Keratinocyte (primary cell): ENCODE measurements at regions not wholly inside any gene's neighbourhood (a gene's known extent, or its start where the extent isn't known, plus 50 kb on each side); places are given as distances from the start of the nearest gene placed in this dataset.
"Not testable (repeated sequence)": the region's sequence is repeated elsewhere in the genome, so short reads cannot be mapped to it uniquely, and the experiment has no call there.

Source experiments
- DNase-seq: peaks from one replicate; pipeline ENCODE4 v3.0.0-alpha.2; 2011; ENCODE audit warnings: low read depth, missing footprints, low spot score
- FAIRE-seq: peaks from 2 replicates; lab custom pipeline; 2011; peaks lifted over from hg19 to GRCh38; lab: Jason Lieb, UNC
- H2AFZ ChIP-seq: 2 replicates; pipeline ENCODE4 v1.6.0; 2012; ENCODE audit warnings: low read length, control low read depth, inconsistent platforms; ENCODE audit not compliant: control insufficient read depth
- H3K27ac ChIP-seq: 2 replicates; pipeline ENCODE4 v1.5.1; 2011; ENCODE audit warnings: low read length; ENCODE audit not compliant: control insufficient read depth, insufficient read depth
- H3K27me3 ChIP-seq: 3 replicates; pipeline ENCODE4 v1.6.0; 2011; ENCODE audit warnings: low read length; ENCODE audit not compliant: control insufficient read depth, insufficient read depth; ENCODE audit errors: extremely low read depth
- H3K36me3 ChIP-seq, 2 experiments: 2 replicates in 1 of 2; 3 replicates in 1 of 2; pipeline ENCODE4 v1.5.1; 2011; ENCODE audit warnings: low read length in 2 of 2, mild to moderate bottlenecking in 1 of 2; ENCODE audit not compliant: control insufficient read depth in 2 of 2, insufficient read depth in 2 of 2; ENCODE audit errors: extremely low read depth in 1 of 2
- H3K4me1 ChIP-seq: 3 replicates; pipeline ENCODE4 v1.5.1; 2011; ENCODE audit warnings: low read length; ENCODE audit not compliant: control insufficient read depth, insufficient read depth; ENCODE audit errors: extremely low read depth
- H3K4me2 ChIP-seq: 3 replicates; pipeline ENCODE4 v1.6.0; 2011; ENCODE audit warnings: low read depth, low read length; ENCODE audit not compliant: control insufficient read depth, insufficient read depth; ENCODE audit errors: extremely low read depth
- H3K4me3 ChIP-seq, 3 experiments: fragments of 200-600 bp in 1 of 3; sonication (generic) in 1 of 3; 2 replicates in 2 of 3; 3 replicates in 1 of 3; pipeline ENCODE4 v1.5.1; 2011 to 2016; ENCODE audit warnings: low read length in 3 of 3, mild to moderate bottlenecking in 3 of 3, control low read depth in 2 of 3, inconsistent platforms in 1 of 3, low read depth in 1 of 3, mixed read lengths in 1 of 3, mixed run types in 1 of 3, moderate library complexity in 1 of 3; ENCODE audit not compliant: control insufficient read depth in 2 of 3, insufficient read depth in 2 of 3; ENCODE audit errors: extremely low read depth in 1 of 3
- H3K79me2 ChIP-seq: 2 replicates; pipeline ENCODE4 v1.6.0; 2012; ENCODE audit warnings: low read length; ENCODE audit not compliant: control insufficient read depth, insufficient read depth
- H3K9ac ChIP-seq: 3 replicates; pipeline ENCODE4 v1.6.0; 2011; ENCODE audit warnings: low read length; ENCODE audit not compliant: control insufficient read depth, insufficient read depth; ENCODE audit errors: extremely low read depth
- H3K9me1 ChIP-seq: 3 replicates; pipeline ENCODE4 v1.6.0; 2011; ENCODE audit warnings: low read length; ENCODE audit not compliant: control insufficient read depth, insufficient read depth; ENCODE audit errors: extremely low read depth
- H3K9me3 ChIP-seq: 2 replicates; pipeline ENCODE4 v1.5.1; 2012; ENCODE audit warnings: low read depth, low read length; ENCODE audit not compliant: control insufficient read depth
- H4K20me1 ChIP-seq: 3 replicates; pipeline ENCODE4 v1.6.0; 2011; ENCODE audit warnings: low read length; ENCODE audit not compliant: control insufficient read depth, insufficient read depth; ENCODE audit errors: extremely low read depth
- CTCF ChIP-seq, 3 experiments: IDR thresholded peaks in 1 of 3; conservative IDR thresholded peaks in 1 of 3; optimal IDR thresholded peaks in 1 of 3; 2 replicates in 2 of 3; 3 replicates in 1 of 3; pipeline versions ENCODE3 to v1.5.1; 2011; ENCODE audit warnings: low read length in 3 of 3, mild to moderate bottlenecking in 3 of 3, moderate library complexity in 2 of 3, control low read depth in 1 of 3, inconsistent platforms in 1 of 3; ENCODE audit not compliant: insufficient read depth in 2 of 3; ENCODE audit errors: extremely low read depth in 1 of 3
- EZH2 ChIP-seq: IDR thresholded peaks from one replicate; pipeline ENCODE4 v1.6.1; 2012; ENCODE audit warnings: inconsistent platforms, mild to moderate bottlenecking, low read length, moderate library complexity
- dilution Hi-C: fragments of 300-500 bp; cut with MboI; formaldehyde crosslinking; loops from one replicate; pipeline ENCODE4 v1.7.0; 2020; ENCODE audit warnings: low sequenced_read_pairs; ENCODE audit not compliant: extremely low pct_ligation_motif_present

GRCh38 chrX:73979551-73980131, 127.1 kb upstream of the XIST start:
- H3K4me2 ChIP-seq, result no peak overlapping the region
- no peak overlapping the region for H3K9ac ChIP-seq
- DNase-seq (no peak), FAIRE-seq (no peak)
- H3K4me1 ChIP-seq, result no peaks in the 10 kb centered on the region
- H3K79me2 ChIP-seq, result peaks cover 32% of the 10 kb centered on the region
- no peak overlapping the region for H2AFZ ChIP-seq
- H3K36me3 ChIP-seq, result no peaks in the 10 kb centered on the region
- no peak overlapping the region for H3K4me3 ChIP-seq
- no peaks in the 10 kb centered on the region for H3K27me3 ChIP-seq
- TF ChIP-seq CTCF (optimal IDR thresholded peaks at IDR 0.05 in 1 of 3, IDR thresholded peaks at IDR 0.05 in 1 of 3, conservative IDR thresholded peaks at IDR 0.05 in 1 of 3; ENCODE audit: extremely low read depth in 1 of 3, insufficient read depth in 2 of 3, low read length in 3 of 3) (no peak), EZH2 (no peak)
- H3K9me1 ChIP-seq, result no peaks in the 10 kb centered on the region
- H4K20me1 ChIP-seq, result no peaks in the 10 kb centered on the region
- dilution Hi-C loops, result no loop called here
- H3K9me3 ChIP-seq, result no peaks in the 10 kb centered on the region
- H3K27ac ChIP-seq, result no peak overlapping the region

- no peaks in the 10 kb centered on the region for H3K27me3 ChIP-seq
- DNase-seq (no peak), FAIRE-seq (no peak)
- no peak overlapping the region for H3K4me3 ChIP-seq
- dilution Hi-C loops, result no loop called here
- H3K79me2 ChIP-seq, result peaks cover 42% of the 10 kb centered on the region
- H3K4me1 ChIP-seq, result no peaks in the 10 kb centered on the region
- no peaks in the 10 kb centered on the region for H3K36me3 ChIP-seq
- TF ChIP-seq CTCF (optimal IDR thresholded peaks at IDR 0.05 in 1 of 3, IDR thresholded peaks at IDR 0.05 in 1 of 3, conservative IDR thresholded peaks at IDR 0.05 in 1 of 3; ENCODE audit: extremely low read depth in 1 of 3, insufficient read depth in 2 of 3, low read length in 3 of 3) (no peak), EZH2 (no peak)
- H3K27ac ChIP-seq, result no peak overlapping the region
- no peak overlapping the region for H3K4me2 ChIP-seq
- no peaks in the 10 kb centered on the region for H4K20me1 ChIP-seq
- H3K9ac ChIP-seq, result no peak overlapping the region
- no peak overlapping the region for H2AFZ ChIP-seq
- H3K9me3 ChIP-seq, result no peaks in the 10 kb centered on the region
- no peaks in the 10 kb centered on the region for H3K9me1 ChIP-seq
These were observed 125.1 kb upstream of the XIST start for GRCh38 chrX:73977542-73978169.

- H3K4me2 ChIP-seq, H4K20me1 ChIP-seq, H3K9me1 ChIP-seq, H3K4me3 ChIP-seq, DNase-seq, dilution Hi-C loops, H3K9me3 ChIP-seq, H3K27me3 ChIP-seq, H3K9ac ChIP-seq, H3K36me3 ChIP-seq, H2AFZ ChIP-seq, FAIRE-seq, H3K27ac ChIP-seq, H3K4me1 ChIP-seq: not testable (repeated sequence)
- H3K79me2 ChIP-seq, result peaks cover 51% of the 10 kb centered on the region
These were observed 114.9 kb upstream of the XIST start for GRCh38 chrX:73967461-73967860.
